ENCODE measurements at regions not wholly inside any gene's neighbourhood (a gene's known extent, or its start where the extent isn't known, plus 50 kb on each side); places are given as distances from the start of the nearest gene placed in this dataset.

GRCh38 chr20:58133020-58133808 is 95.2 kb downstream of the ANKRD60 start (continued):
- TF ChIP-seq EZH2phosphoT487 (IDR thresholded peaks at IDR 0.05; ENCODE audit: unreplicated experiment) (no peak), REST (IDR thresholded peaks at IDR 0.05; ENCODE audit: unreplicated experiment) (no peak), ZNF114 (CRISPR knock-in tag; IDR thresholded peaks at IDR 0.05) (no peak), CTCF (conservative IDR thresholded peaks at IDR 0.05; ENCODE audit: low read depth in 2 of 2) (no peak), ETS1 (IDR thresholded peaks at IDR 0.05) (no peak)

- Histone ChIP-seq H3K9me2 (ENCODE audit: insufficient read depth) (no peaks in the 10 kb centered on the region), H3K36me3 (ENCODE audit: insufficient read depth) (no peaks in the 10 kb centered on the region), H2AFZ (peak overlapping the region; percentile 83), H3K4me2 (peak overlapping the region; percentile 64), H3K27ac (ENCODE audit: low read depth) (no peak overlapping the region), H3K4me1 (ENCODE audit: insufficient read depth) (peaks cover 22% of the 10 kb centered on the region), H3F3A (replicated peaks; ENCODE audit: low read depth) (no peaks in the 10 kb centered on the region), H4K20me1 (replicated peaks; ENCODE audit: insufficient read depth) (no peaks in the 10 kb centered on the region), H3K79me2 (replicated peaks; ENCODE audit: insufficient read depth) (no peaks in the 10 kb centered on the region), H3K4me3 (no peak overlapping the region; the same call in 1 of the 2 replicates), H3K27me3 (ENCODE audit: insufficient read depth) (no peaks in the 10 kb centered on the region)
- no peaks in the 10 kb centered on the region for H3K36me3 Mint-ChIP-seq (ENCODE audit: low read depth)
- DNase-seq (ENCODE audit: low spot score) (no peak), ATAC-seq (peak; percentile 31)
- H3K9me3 Mint-ChIP-seq, result peaks cover 3% of the 10 kb centered on the region; the same call in 1 of the 3 replicates
- peaks cover 7% of the 10 kb centered on the region for H3K27me3 Mint-ChIP-seq (ENCODE audit: insufficient read depth, low read depth, poor library complexity)
- H3K27ac Mint-ChIP-seq, result no peak overlapping the region
- no peak for TF ChIP-seq REST (IDR thresholded peaks at IDR 0.05; ENCODE audit: unreplicated experiment)
- TF ChIP-seq STAT1 (IDR thresholded peaks at IDR 0.05; ENCODE audit: unreplicated experiment), result no peak
- TF ChIP-seq EZH2 (IDR thresholded peaks at IDR 0.05; ENCODE audit: low read depth, unreplicated experiment), result no peak
- no peak for TF ChIP-seq NANOG (IDR thresholded peaks at IDR 0.05; ENCODE audit: borderline replicate concordance)
- peak overlapping the region; percentile 10; the same call in 1 of the 3 replicates for H3K4me3 Mint-ChIP-seq
- peaks cover 38% of the 10 kb centered on the region for H3K4me1 Mint-ChIP-seq
Measured at GRCh38 chr20:58131551-58132142, 96.8 kb downstream of the ANKRD60 start.
